K562 (cell line): ENCODE measurements at regions not wholly inside any gene's neighbourhood (a gene's known extent, or its start where the extent isn't known, plus 50 kb on each side); places are given as distances from the start of the nearest gene placed in this dataset.

Experiments
- ARID1B ChIP-seq: fragments of 450-650 bp; IDR thresholded peaks from 2 replicates; pipeline ENCODE4 v1.6.1; 2016; ENCODE audit warnings: antibody characterized with exemption, mild to moderate bottlenecking, inconsistent platforms
- CREB3 ChIP-seq: fragments of 450-650 bp; conservative IDR thresholded peaks from 2 replicates; pipeline ENCODE4 v1.6.1; 2016; ENCODE audit warnings: missing genetic modification characterization, low read depth, mild to moderate bottlenecking, missing compliant biosample characterization, moderate library complexity
- FOXK2 ChIP-seq, 2 experiments: fragments of 450-650 bp; IDR thresholded peaks in 1 of 2; conservative IDR thresholded peaks in 1 of 2; 2 replicates each; pipeline ENCODE4 v1.6.1; 2016; ENCODE audit warnings: low read depth in 2 of 2, mild to moderate bottlenecking in 1 of 2
- HLTF ChIP-seq: fragments of 450-650 bp; IDR thresholded peaks from 2 replicates; pipeline ENCODE4 v1.6.1; 2016
- ILF3 ChIP-seq: fragments of 450-650 bp; IDR thresholded peaks from 2 replicates; pipeline ENCODE4 v1.6.1; 2018; ENCODE audit warnings: antibody characterized with exemption, mild to moderate bottlenecking, moderate library complexity, borderline replicate concordance
- MTA2 ChIP-seq: fragments of 450-650 bp; IDR thresholded peaks from 2 replicates; pipeline ENCODE4 v1.6.1; 2016; ENCODE audit warnings: low read depth
- NFIX ChIP-seq: fragments of 250-450 bp; sonication (Bioruptor Pico); IDR thresholded peaks from 2 replicates; pipeline ENCODE4 v1.4.0; 2020; ENCODE audit warnings: low read depth, mild to moderate bottlenecking, moderate library complexity
- PURB ChIP-seq: sonication (generic); formaldehyde crosslinking; IDR thresholded peaks from 2 replicates; pipeline ENCODE4 v1.9.0; 2021; ENCODE audit warnings: low read depth, mild to moderate bottlenecking, missing genetic modification reagents
- RREB1 ChIP-seq: fragments of 250-450 bp; sonication (Bioruptor Pico); IDR thresholded peaks from 2 replicates; pipeline ENCODE4 v1.4.0; 2020
- SMARCC2 ChIP-seq: fragments of 450-650 bp; IDR thresholded peaks from 2 replicates; pipeline ENCODE4 v1.6.1; 2017; ENCODE audit warnings: antibody characterized with exemption, moderate library complexity, mild to moderate bottlenecking, low read depth
- SUPT5H ChIP-seq: fragments of 450-650 bp; IDR thresholded peaks from 2 replicates; pipeline ENCODE4 v1.6.1; 2016
- TCF7 ChIP-seq: sonication (generic); IDR thresholded peaks from 2 replicates; pipeline ENCODE4 v1.6.1; 2016; ENCODE audit warnings: antibody characterized with exemption, borderline replicate concordance
- TEAD1 ChIP-seq, 2 experiments: fragments of 450-650 bp in 1 of 2; sonication (generic) in 1 of 2; formaldehyde crosslinking; IDR thresholded peaks; 2 replicates each; pipeline versions ENCODE4 v1.4.0 to v1.8.0; 2020 to 2022; ENCODE audit warnings: mild to moderate bottlenecking in 2 of 2, missing genetic modification reagents in 1 of 2
- UBTF ChIP-seq, 2 experiments: IDR thresholded peaks; 2 replicates each; pipeline ENCODE4 v1.6.1; 2012; ENCODE audit warnings: improper control_type of control experiment in 2 of 2, low read depth in 2 of 2, low read length in 2 of 2, borderline replicate concordance in 1 of 2
- XRCC4 ChIP-seq: IDR thresholded peaks from one replicate; pipeline ENCODE4 v1.6.1; 2011; ENCODE audit not compliant: insufficient read depth, insufficient read length; ENCODE audit errors: extremely low read depth
- ZBTB43 ChIP-seq: sonication (generic); formaldehyde crosslinking; IDR thresholded peaks from 2 replicates; pipeline ENCODE4 v1.8.0; 2023; ENCODE audit warnings: mild to moderate bottlenecking, missing genetic modification reagents
- ZNF224 ChIP-seq: sonication (generic); formaldehyde crosslinking; IDR thresholded peaks from 2 replicates; pipeline ENCODE4 v1.8.0; 2022; ENCODE audit warnings: mild to moderate bottlenecking, missing genetic modification reagents
- ZNF263 ChIP-seq: sonication (generic); formaldehyde crosslinking; IDR thresholded peaks from 2 replicates; pipeline ENCODE4 v1.8.0; 2022; ENCODE audit warnings: mild to moderate bottlenecking, missing genetic modification reagents, borderline replicate concordance
- ZNF644 ChIP-seq: fragments of 200-800 bp; sonication (Bioruptor generic); IDR thresholded peaks from 2 replicates; pipeline ENCODE4 v1.6.1; 2016; ENCODE audit warnings: low read depth, missing genetic modification characterization, missing compliant biosample characterization
- ZNF766 ChIP-seq: fragments of 200-800 bp; sonication (Bioruptor generic); conservative IDR thresholded peaks from 2 replicates; pipeline ENCODE4 v1.6.1; 2016; ENCODE audit warnings: missing genetic modification characterization, missing compliant biosample characterization

GRCh38 chr7:29636009-29636351 is 72.3 kb downstream of the PRR15 start (continued):
- TF ChIP-seq ILF3 (no peak), TEAD1 (CRISPR knock-in tag; IDR thresholded peaks at IDR 0.05) (no peak), HLTF (0 out of 2 replicates have a peak, but pooled peaks have one; percentile 54), TCF7 (no peak), MTA2 (no peak), SMARCC2 (no peak), ZNF644 (tag) (no peak), FOXK2 (conservative IDR thresholded peaks at IDR 0.05 in 1 of 2, IDR thresholded peaks at IDR 0.05 in 1 of 2; ENCODE audit: low read depth in 2 of 2) (peak in 1 of 2 experiments; percentile 22; a peak in 1 of 4 replicates), XRCC4 (no peak), CREB3 (tag) (no peak), UBTF (IDR thresholded peaks at IDR 0.05; ENCODE audit: borderline replicate concordance in 1 of 2, low read depth in 2 of 2, low read length in 2 of 2) (no peak), ZBTB43 (CRISPR knock-in tag) (no peak), SUPT5H (no peak), ZNF224 (no peak), ZNF766 (CRISPR knock-in tag) (no peak), ZNF263 (CRISPR knock-in tag) (no peak), NFIX (CRISPR knock-in tag) (no peak), PURB (CRISPR knock-in tag) (no peak), ARID1B (0 out of 2 replicates have a peak, but pooled peaks have one; percentile 20), RREB1 (CRISPR knock-in tag) (no peak)
